GM04504 (cell line): ENCODE measurements at regions not wholly inside any gene's neighbourhood (a gene's known extent, or its start where the extent isn't known, plus 50 kb on each side); places are given as distances from the start of the nearest gene placed in this dataset.
"Not testable (repeated sequence)": the region's sequence is repeated elsewhere in the genome, so short reads cannot be mapped to it uniquely, and the experiment has no call there.

Experiments
- DNase-seq: peaks from one replicate; pipeline ENCODE4 v3.0.0-alpha.2; 2012; ENCODE audit warnings: low read depth

GRCh38 chr3:109656225-109656624, 318.9 kb upstream of the DPPA4 start:
- no peak for DNase-seq

- DNase-seq, result no peak
Measured at GRCh38 chr3:109678600-109678999, 341.3 kb upstream of the DPPA4 start.

- DNase-seq, result no peak
Measured at GRCh38 chr3:109679664-109680063, 342.3 kb upstream of the DPPA4 start.

DNA sequence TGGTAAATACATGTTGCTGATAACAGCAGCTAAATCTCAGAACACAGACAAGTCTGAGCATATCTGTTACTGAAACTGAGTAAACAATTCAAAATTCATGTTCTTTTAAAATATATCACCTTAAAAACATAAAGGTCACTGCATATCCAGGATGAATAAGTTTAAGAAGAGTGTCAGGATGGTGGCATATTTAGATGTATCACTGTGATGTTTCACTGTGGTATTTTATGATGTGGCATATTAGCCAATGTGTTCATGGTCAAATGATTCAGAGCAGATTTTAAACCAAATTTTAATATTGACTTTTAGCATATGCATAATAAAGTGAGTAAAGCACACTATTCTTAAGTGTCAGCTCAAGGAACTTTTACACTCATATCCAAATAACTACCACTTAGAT, 346.4 kb upstream of the DPPA4 start:
- DNase-seq, result no peak

GRCh38 chr3:109685084-109686079, 348.0 kb upstream of the DPPA4 start:
- peak; percentile 97 for DNase-seq

GRCh38 chr3:109687626-109688025, 350.3 kb upstream of the DPPA4 start:
- DNase-seq, result no peak

DNA sequence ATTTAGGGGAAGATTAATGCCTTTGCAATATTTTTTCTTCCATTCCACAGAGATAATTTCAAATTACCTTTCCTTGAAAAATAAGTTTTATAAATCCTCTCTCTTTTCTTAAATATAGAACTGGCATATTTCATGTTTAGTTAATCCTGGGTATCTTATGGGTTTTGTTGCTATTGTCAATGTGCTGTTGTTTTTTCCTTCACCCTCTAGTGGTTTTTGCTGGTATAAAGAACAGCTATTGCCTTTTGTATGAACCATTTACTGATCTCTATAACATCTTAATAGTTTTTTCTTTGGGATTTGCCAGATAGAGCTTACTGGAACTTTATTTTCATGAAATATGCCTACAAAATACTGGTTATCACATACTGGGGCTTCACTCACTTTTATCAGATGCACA, 359.6 kb upstream of the DPPA4 start:
- DNase-seq, result no peak

- DNase-seq, result no peak
Measured at GRCh38 chr3:109702252-109702651, 364.9 kb upstream of the DPPA4 start.

DNA sequence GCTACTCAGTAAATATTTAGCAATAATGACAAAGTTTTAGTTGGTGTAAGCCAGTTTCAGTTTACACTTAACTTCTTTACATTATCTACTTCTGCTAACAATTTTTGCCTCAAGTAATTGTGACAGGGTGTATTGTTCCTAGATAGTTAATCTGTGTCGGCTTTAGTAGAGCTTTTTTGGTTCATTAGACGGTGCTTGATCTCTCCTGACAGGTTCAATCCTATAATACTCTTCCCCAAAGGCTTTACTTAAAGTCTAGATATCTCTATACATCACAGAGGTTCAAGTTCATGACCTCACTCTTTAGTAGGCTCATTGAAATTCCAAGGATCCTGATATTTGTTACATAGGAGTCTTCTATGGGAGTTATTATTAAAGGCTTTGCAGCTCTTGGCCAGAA, 365.6 kb upstream of the DPPA4 start:
- DNase-seq, result no peak

DNA sequence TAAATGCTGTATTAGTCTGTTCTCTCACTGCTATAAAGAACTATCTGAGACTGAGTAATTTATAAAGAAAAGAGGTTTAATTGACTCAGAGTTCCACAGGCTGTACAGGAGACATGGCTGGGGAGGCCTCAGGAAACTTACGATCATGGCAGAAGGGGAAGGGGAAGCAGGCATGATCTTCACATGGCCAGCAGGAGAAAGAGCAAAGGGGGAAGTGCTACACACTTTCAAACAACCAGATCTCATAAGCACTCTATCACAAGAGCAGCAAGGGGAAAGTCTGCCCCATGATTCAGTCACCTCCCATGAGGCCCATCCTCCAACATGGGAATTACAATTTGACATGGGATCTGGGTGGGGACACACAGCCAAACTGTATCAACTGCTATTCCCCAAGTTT, 367.8 kb upstream of the DPPA4 start:
- not testable (repeated sequence) for DNase-seq

DNA sequence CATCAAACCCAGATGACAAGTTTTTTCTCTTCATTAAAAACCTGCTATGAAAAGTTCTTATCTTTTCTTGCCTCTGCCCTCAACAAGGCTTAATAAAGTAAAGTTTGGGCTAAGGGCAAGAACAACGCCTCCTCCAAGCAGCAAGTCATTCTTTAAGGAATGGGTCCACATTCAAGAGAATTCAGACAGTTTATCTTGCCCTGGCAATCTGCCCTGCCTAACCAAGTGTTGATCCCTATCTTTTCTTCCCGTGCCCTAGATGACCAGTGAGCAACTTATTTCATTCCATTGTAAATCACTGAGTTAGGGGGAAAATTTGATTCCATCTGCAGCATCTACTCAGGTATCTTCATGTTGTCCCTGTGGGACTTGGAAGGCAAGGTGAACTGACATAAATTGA, 370.3 kb upstream of the DPPA4 start:
- DNase-seq, result no peak

DNA sequence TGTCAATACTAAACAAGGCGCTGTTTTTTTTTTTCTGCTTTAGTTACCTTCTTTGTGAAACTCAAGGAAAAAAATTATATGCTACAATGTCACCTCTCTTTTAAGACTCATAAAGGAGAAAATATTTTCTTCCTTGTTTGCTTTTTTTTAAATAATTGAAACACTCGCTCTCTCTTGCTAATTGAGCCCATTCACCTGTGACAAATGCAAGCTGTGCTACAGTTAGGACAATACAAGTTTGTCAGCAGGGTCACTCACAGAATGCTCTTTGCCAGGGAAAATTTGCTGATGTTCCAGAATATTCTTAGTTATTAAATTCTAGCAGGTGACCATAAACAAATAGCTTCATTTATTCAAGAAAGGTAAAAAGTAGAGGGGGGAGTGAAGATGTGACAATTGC, 375.9 kb upstream of the DPPA4 start:
- DNase-seq, result no peak

GRCh38 chr3:109715707-109716106, 378.4 kb upstream of the DPPA4 start:
- DNase-seq, result no peak

DNA sequence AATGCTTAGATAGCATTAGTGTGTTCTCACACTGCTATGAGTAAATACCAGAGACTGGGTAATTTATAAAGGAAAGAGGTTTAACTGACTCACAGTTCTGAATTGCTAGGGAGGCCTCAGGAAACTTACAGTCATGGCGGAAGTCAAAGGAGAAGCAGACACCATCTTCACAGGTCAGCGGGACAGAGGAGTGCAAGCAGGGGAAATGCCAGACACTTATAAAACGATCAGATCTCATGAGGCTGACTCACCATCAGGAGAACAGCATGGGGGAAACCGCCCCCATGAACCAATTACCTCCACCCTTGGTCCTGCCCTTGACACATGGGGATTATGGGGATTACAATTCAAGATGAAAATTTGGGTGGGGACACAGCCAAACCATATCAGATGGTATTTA, 381.5 kb upstream of the DPPA4 start:
- DNase-seq, result no peak

DNA sequence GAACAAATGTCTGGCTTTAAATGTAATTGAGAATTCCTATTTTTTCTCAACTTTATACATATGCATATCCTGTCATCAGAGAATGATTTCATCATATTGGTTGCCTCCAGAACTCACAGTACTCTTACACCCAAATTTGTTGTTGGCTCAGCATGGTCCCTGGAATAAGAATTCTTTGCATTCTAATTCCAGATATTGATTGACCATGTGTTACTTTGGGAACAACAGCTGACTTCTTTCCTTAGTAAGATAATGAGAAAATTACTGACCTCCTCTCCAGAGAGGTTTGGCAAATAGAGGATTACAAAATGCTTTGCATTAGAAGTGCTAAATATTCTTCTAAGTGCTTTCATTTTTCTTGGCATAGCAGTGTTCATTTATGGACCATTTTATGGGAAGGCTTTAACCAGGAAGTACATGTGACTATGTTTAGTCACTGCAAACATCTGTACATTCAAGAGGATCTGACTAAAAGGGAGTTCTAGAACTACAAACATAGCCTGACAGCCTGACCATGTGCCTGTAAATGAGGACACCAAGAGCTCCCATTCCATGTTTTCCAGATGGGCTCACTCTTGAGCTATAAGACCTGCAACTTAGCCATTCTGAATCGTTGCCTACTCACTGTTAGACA, 391.6 kb upstream of the DPPA4 start:
- peak; percentile 1 for DNase-seq

DNA sequence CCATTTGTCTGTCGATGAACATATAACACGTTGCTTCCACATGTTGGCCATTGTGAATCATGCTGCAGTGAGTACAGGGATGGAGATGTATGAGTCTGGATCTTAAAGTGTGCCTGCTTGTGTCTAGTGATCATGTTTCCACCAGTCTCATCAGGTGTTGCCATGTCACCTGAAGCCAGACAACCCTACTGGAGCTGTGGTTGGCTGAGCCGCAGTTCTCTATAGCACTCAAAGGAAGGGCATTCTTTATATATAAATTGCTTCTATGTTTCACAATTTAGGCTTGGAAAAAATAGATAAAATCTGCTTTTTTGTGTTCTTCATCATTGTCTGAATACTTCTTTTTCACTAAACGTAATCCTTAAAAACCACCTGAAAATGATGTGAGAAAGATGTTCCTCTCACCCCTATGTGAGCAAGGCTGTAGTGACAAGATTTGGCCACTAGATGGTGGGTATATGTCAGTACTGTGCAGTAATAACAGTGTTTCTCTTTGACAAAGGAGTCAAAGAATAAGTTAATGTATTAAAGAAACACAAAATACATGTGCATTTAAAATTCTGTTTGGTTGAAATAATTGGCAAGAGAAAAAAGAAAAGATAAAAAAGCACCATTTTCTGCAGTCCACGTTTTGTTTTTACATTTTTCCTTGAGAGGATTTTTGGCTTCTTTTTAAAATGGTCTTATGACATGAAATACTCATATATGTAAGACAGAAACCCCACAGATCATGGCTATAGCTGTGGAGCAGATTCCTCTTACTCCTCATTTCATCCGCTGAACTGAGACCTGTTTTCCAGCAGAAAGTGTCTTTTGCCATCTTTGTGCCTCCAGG, 394.5 kb upstream of the DPPA4 start:
- peak; percentile 38 for DNase-seq

- DNase-seq, result no peak
Measured at GRCh38 chr3:109743981-109744380, 406.6 kb upstream of the DPPA4 start.

DNA sequence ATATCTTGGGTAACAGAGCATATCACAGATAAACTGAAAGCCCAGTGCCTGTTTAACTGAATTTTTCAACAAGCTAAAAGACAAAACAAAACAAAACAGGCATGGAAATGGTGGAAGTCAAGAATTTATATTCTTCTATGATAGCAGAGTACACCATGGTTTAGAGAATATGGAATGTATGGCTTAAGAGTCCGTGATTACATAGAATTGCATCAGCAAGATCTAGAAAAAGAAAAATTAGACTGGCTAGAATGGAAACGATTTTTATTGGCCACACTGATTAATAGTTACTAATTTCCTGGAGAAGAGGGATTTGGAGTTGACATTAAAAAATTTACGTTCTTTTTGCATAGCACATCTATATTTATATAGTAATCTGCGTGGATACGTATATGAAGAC, 435.2 kb upstream of the DPPA4 start:
- no peak for DNase-seq

GRCh38 chr3:109774108-109774507, 436.8 kb upstream of the DPPA4 start:
- DNase-seq, result no peak

DNA sequence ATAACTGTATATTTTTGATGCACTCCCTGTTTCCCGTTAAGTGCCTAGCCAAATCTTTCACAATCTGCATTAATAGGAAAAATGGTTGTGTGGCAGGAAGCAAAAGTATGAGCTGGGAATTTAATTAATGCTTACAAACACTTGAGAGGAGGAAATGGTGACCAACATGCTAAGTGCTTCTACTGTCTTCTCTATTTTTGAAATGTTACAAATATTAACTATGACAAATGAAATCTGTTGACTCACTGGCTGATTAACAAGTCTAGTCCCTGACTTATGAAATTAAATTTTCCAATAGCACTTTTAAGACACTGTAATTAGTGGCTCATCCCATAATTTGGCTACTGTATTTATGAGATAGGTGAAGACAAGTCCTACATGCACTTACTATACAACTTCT, 446.9 kb upstream of the DPPA4 start:
- no peak for DNase-seq

- DNase-seq, result no peak
Measured at GRCh38 chr3:109784852-109785631, 447.7 kb upstream of the DPPA4 start.

GRCh38 chr3:109803274-109803673, 465.9 kb upstream of the DPPA4 start:
- DNase-seq, result no peak
